KMS-11 (cell line): ENCODE measurements at regions not wholly inside any gene's neighbourhood (a gene's known extent, or its start where the extent isn't known, plus 50 kb on each side); places are given as distances from the start of the nearest gene placed in this dataset.
"Not testable (repeated sequence)": the region's sequence is repeated elsewhere in the genome, so short reads cannot be mapped to it uniquely, and the experiment has no call there.

Experiments
- H2AFZ ChIP-seq: fragments of 200-600 bp; sonication (generic); 2 replicates; pipeline ENCODE4 v1.6.1; 2016; ENCODE audit warnings: antibody characterized with exemption, mixed run types, low read depth
- H3K27ac ChIP-seq: fragments of 200-600 bp; sonication (generic); 2 replicates; pipeline ENCODE4 v1.6.1; 2016; ENCODE audit warnings: mild to moderate bottlenecking, mixed run types
- H3K27me3 ChIP-seq: fragments of 200-600 bp; sonication (generic); 2 replicates; pipeline ENCODE4 v1.6.1; 2017; ENCODE audit warnings: mild to moderate bottlenecking, low read depth, mixed run types, moderate library complexity; ENCODE audit not compliant: insufficient read depth
- H3K36me3 ChIP-seq: fragments of 200-600 bp; sonication (generic); 2 replicates; pipeline ENCODE4 v1.6.1; 2017; ENCODE audit warnings: mild to moderate bottlenecking, mixed run types; ENCODE audit not compliant: insufficient read depth
- H3K4me1 ChIP-seq: fragments of 200-600 bp; sonication (generic); 2 replicates; pipeline ENCODE4 v1.6.1; 2016; ENCODE audit warnings: mild to moderate bottlenecking, low read depth, mixed run types; ENCODE audit not compliant: poor library complexity, severe bottlenecking
- H3K4me2 ChIP-seq: fragments of 200-600 bp; sonication (generic); 2 replicates; pipeline ENCODE4 v1.7.0; 2016; ENCODE audit warnings: mild to moderate bottlenecking, mixed run types
- H3K4me3 ChIP-seq: fragments of 200-600 bp; sonication (generic); IDR thresholded peaks from 2 replicates; pipeline ENCODE4 v1.6.1; 2017; ENCODE audit warnings: low read depth, low read length, mixed read lengths; ENCODE audit not compliant: insufficient read depth
- H3K79me2 ChIP-seq: fragments of 200-600 bp; sonication (generic); 2 replicates; pipeline ENCODE4 v1.6.1; 2016; ENCODE audit warnings: low read depth, mixed run types; ENCODE audit not compliant: insufficient read depth
- H3K9ac ChIP-seq: fragments of 200-600 bp; sonication (generic); 2 replicates; pipeline ENCODE4 v1.6.1; 2016; ENCODE audit warnings: mild to moderate bottlenecking, mixed run types
- H4K20me1 ChIP-seq: fragments of 200-600 bp; sonication (generic); 2 replicates; pipeline ENCODE4 v1.6.1; 2016; ENCODE audit warnings: mild to moderate bottlenecking, mixed run types; ENCODE audit not compliant: insufficient read depth
- TF ChIP-seq, protein P1 (sequence below): fragments of 200-600 bp; sonication (generic); conservative IDR thresholded peaks from 2 replicates; pipeline ENCODE4 v1.6.1; 2017; ENCODE audit warnings: low read depth, mild to moderate bottlenecking, antibody characterized with exemption, low read length, moderate library complexity, mixed read lengths

GRCh38 chr7:41565655-41566054 lies 137.2 kb downstream of the INHBA start:
- no peak overlapping the region for H2AFZ ChIP-seq
- H4K20me1 ChIP-seq: no peaks in the 10 kb centered on the region
- H3K27me3 ChIP-seq: no peaks in the 10 kb centered on the region
- no peak overlapping the region for H3K9ac ChIP-seq
- no peak overlapping the region for H3K27ac ChIP-seq
- H3K36me3 ChIP-seq: no peaks in the 10 kb centered on the region
- H3K4me3 ChIP-seq: no peak overlapping the region
- TF ChIP-seq, protein P1, sequence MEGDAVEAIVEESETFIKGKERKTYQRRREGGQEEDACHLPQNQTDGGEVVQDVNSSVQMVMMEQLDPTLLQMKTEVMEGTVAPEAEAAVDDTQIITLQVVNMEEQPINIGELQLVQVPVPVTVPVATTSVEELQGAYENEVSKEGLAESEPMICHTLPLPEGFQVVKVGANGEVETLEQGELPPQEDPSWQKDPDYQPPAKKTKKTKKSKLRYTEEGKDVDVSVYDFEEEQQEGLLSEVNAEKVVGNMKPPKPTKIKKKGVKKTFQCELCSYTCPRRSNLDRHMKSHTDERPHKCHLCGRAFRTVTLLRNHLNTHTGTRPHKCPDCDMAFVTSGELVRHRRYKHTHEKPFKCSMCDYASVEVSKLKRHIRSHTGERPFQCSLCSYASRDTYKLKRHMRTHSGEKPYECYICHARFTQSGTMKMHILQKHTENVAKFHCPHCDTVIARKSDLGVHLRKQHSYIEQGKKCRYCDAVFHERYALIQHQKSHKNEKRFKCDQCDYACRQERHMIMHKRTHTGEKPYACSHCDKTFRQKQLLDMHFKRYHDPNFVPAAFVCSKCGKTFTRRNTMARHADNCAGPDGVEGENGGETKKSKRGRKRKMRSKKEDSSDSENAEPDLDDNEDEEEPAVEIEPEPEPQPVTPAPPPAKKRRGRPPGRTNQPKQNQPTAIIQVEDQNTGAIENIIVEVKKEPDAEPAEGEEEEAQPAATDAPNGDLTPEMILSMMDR: no peak
- no peaks in the 10 kb centered on the region for H3K79me2 ChIP-seq
- no peak overlapping the region for H3K4me2 ChIP-seq
- H3K4me1 ChIP-seq: no peaks in the 10 kb centered on the region

DNA sequence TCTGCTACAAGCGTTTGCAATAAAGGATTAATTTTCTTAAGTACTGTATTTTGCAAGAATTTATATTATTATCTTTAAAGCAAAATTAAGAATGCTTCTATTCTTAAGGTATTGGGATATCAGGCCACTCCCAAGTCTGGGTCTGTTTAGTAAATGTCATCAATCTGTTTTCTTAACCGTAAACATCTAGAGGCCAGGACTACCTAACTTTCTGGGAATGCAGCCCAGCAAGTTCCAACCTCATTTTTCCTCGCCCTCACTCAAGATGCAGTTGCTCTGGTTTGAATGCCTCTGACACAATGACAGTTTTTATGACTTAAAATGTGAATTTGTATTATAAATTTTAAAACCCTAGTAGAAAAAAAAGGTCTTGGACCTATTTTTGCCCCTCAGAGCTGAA lies 143.5 kb downstream of the INHBA start:
- Histone ChIP-seq H3K9ac (no peak overlapping the region), H3K4me3 (no peak overlapping the region), H3K4me2 (no peak overlapping the region), H3K4me1 (peaks cover 8% of the 10 kb centered on the region), H3K27me3 (no peaks in the 10 kb centered on the region), H3K36me3 (no peaks in the 10 kb centered on the region), H2AFZ (no peak overlapping the region), H3K27ac (no peak overlapping the region), H3K79me2 (no peaks in the 10 kb centered on the region), H4K20me1 (no peaks in the 10 kb centered on the region)
- TF ChIP-seq, protein P1: no peak

GRCh38 chr7:41554481-41554880 lies 148.4 kb downstream of the INHBA start:
- Histone ChIP-seq H3K27ac (no peak overlapping the region), H3K4me1 (peaks cover 2% of the 10 kb centered on the region), H3K36me3 (no peaks in the 10 kb centered on the region), H3K27me3 (no peaks in the 10 kb centered on the region), H3K79me2 (no peaks in the 10 kb centered on the region), H4K20me1 (no peaks in the 10 kb centered on the region), H2AFZ (no peak overlapping the region), H3K9ac (no peak overlapping the region), H3K4me2 (no peak overlapping the region), H3K4me3 (no peak overlapping the region)
- TF ChIP-seq, protein P1: no peak

- H2AFZ ChIP-seq, H3K27me3 ChIP-seq, H3K79me2 ChIP-seq, H3K36me3 ChIP-seq, H3K9ac ChIP-seq, H4K20me1 ChIP-seq, H3K27ac ChIP-seq, H3K4me1 ChIP-seq, H3K4me2 ChIP-seq, H3K4me3 ChIP-seq: not testable (repeated sequence)
Observed at GRCh38 chr7:41550046-41550445, 152.8 kb downstream of the INHBA start.

- TF ChIP-seq, protein P1: no peak
- H3K4me1 ChIP-seq: no peaks in the 10 kb centered on the region
- no peaks in the 10 kb centered on the region for H3K36me3 ChIP-seq
- H2AFZ ChIP-seq: no peak overlapping the region
- H4K20me1 ChIP-seq: no peaks in the 10 kb centered on the region
- no peak overlapping the region for H3K4me3 ChIP-seq
- no peak overlapping the region for H3K4me2 ChIP-seq
- H3K9ac ChIP-seq: no peak overlapping the region
- H3K79me2 ChIP-seq: no peaks in the 10 kb centered on the region
- H3K27ac ChIP-seq: no peak overlapping the region
- H3K27me3 ChIP-seq: no peaks in the 10 kb centered on the region
Observed at GRCh38 chr7:41544241-41544640, 158.6 kb downstream of the INHBA start.
